Testis (tissue), 2 donors: ENCODE measurements at regions not wholly inside any gene's neighbourhood (a gene's known extent, or its start where the extent isn't known, plus 50 kb on each side); places are given as distances from the start of the nearest gene placed in this dataset.

Source experiments
- CTCF ChIP-seq, 3 experiments: fragments of 450-650 bp in 2 of 3; fragments of 200-600 bp in 1 of 3; sonication (generic) in 1 of 3; IDR thresholded peaks; one replicate each; pipeline ENCODE4 v1.5.1; 2016 to 2019; ENCODE audit warnings: antibody characterized with exemption in 3 of 3, mild to moderate bottlenecking in 2 of 3, moderate library complexity in 1 of 3
- POLR2A ChIP-seq: fragments of 450-650 bp; IDR thresholded peaks from one replicate; pipeline ENCODE4 v1.6.1; 2017; ENCODE audit warnings: antibody characterized with exemption, mild to moderate bottlenecking, moderate library complexity

GRCh38 chr9:99389087-99390033, 167.3 kb downstream of the SEC61B start:
- TF ChIP-seq CTCF (IDR thresholded peaks at IDR 0.05) (no peak), POLR2A (no peak)
